Loucy (cell line): ENCODE measurements at regions not wholly inside any gene's neighbourhood (a gene's known extent, or its start where the extent isn't known, plus 50 kb on each side); places are given as distances from the start of the nearest gene placed in this dataset.

Experiments used
- EZH2phosphoT487 ChIP-seq: fragments of 200-600 bp; IDR thresholded peaks from 2 replicates; pipeline ENCODE4 v1.6.1; 2018; ENCODE audit warnings: antibody characterized with exemption, mild to moderate bottlenecking, moderate library complexity, borderline replicate concordance
- TF ChIP-seq, protein P1 (sequence below): fragments of 200-600 bp; sonication (generic); conservative IDR thresholded peaks from 2 replicates; pipeline ENCODE4 v1.5.1; 2014; ENCODE audit warnings: mild to moderate bottlenecking, antibody characterized with exemption, low read length

DNA sequence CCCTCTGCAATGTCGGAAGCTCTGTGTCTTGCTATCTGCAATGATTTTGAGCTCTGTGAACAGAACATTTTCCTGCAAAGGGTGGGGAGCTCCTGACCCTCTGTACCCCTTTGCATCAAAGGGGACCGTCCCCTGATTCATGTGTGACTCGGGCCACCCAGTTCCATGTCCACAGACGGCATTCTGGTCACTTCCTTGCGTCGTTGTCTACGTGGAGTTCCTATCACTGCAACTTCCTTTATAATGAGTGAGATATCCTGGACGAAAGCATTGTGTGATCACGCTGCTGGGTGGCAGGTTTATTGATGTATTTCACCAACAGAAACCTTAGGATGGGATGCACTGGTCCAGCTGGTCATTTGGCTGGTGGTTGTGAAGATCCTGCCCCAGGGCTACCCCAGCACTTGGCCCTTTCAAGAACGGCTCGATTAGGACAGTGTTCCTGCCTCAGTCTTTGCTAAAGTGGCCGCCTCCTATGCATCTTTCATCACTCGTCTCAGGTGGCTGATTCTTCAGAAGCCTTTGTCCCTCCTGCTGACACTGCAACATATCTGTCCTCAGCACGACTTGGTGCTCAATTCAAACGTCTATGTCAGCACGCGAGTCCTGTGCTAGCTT lies 202.7 kb downstream of the ACKR3 start:
- TF ChIP-seq, protein P1, sequence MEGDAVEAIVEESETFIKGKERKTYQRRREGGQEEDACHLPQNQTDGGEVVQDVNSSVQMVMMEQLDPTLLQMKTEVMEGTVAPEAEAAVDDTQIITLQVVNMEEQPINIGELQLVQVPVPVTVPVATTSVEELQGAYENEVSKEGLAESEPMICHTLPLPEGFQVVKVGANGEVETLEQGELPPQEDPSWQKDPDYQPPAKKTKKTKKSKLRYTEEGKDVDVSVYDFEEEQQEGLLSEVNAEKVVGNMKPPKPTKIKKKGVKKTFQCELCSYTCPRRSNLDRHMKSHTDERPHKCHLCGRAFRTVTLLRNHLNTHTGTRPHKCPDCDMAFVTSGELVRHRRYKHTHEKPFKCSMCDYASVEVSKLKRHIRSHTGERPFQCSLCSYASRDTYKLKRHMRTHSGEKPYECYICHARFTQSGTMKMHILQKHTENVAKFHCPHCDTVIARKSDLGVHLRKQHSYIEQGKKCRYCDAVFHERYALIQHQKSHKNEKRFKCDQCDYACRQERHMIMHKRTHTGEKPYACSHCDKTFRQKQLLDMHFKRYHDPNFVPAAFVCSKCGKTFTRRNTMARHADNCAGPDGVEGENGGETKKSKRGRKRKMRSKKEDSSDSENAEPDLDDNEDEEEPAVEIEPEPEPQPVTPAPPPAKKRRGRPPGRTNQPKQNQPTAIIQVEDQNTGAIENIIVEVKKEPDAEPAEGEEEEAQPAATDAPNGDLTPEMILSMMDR = no peak
- TF ChIP-seq EZH2phosphoT487 = no peak
